Nephron (organoid): ENCODE measurements at regions not wholly inside any gene's neighbourhood (a gene's known extent, or its start where the extent isn't known, plus 50 kb on each side); places are given as distances from the start of the nearest gene placed in this dataset.

ENCODE experiments used
- H3K27ac Mint-ChIP-seq, 3 experiments: 2 replicates each; pipeline ENCODE4 v1.8.0; 2020; ENCODE audit warnings: mixed read lengths in 3 of 3, mild to moderate bottlenecking in 2 of 3, moderate library complexity in 1 of 3
- H3K27me3 Mint-ChIP-seq: 2 replicates; pipeline ENCODE4 v1.8.0; 2021; ENCODE audit warnings: low read depth, mild to moderate bottlenecking, moderate library complexity, mixed read lengths
- H3K36me3 Mint-ChIP-seq: 2 replicates; pipeline ENCODE4 v1.8.0; 2020; ENCODE audit warnings: low read depth, mixed read lengths
- H3K4me1 Mint-ChIP-seq: 2 replicates; pipeline ENCODE4 v1.8.0; 2020; ENCODE audit warnings: mixed read lengths
- H3K4me3 Mint-ChIP-seq, 3 experiments: 2 replicates each; pipeline ENCODE4 v1.8.0; 2020; ENCODE audit warnings: mild to moderate bottlenecking in 3 of 3, mixed read lengths in 3 of 3, moderate library complexity in 2 of 3
- H3K9me3 Mint-ChIP-seq: 2 replicates; pipeline ENCODE4 v1.8.0; 2020; ENCODE audit warnings: mixed read lengths
- CTCF ChIP-seq, 3 experiments: fragments of 200-600 bp; sonication (generic); IDR thresholded peaks; one replicate each; pipeline ENCODE4 v1.5.0; 2021; ENCODE audit warnings: antibody characterized with exemption in 3 of 3; ENCODE audit not compliant: unreplicated experiment in 3 of 3

GRCh38 chr9:105968811-105969466 lies 274.6 kb downstream of the TMEM38B start:
- Mint-ChIP-seq H3K9me3 (no peaks in the 10 kb centered on the region), H3K36me3 (no peaks in the 10 kb centered on the region), H3K4me1 (peaks cover 47% of the 10 kb centered on the region), H3K4me3 (no peak overlapping the region), H3K27ac (peak overlapping the region in 1 of 3 experiments; percentile 64), H3K27me3 (no peaks in the 10 kb centered on the region)
- no peak for TF ChIP-seq CTCF (IDR thresholded peaks at IDR 0.05; ENCODE audit: unreplicated experiment in 3 of 3)

- no peak for TF ChIP-seq CTCF (IDR thresholded peaks at IDR 0.05; ENCODE audit: unreplicated experiment in 3 of 3)
- peaks cover 52% of the 10 kb centered on the region for H3K4me1 Mint-ChIP-seq
- H3K36me3 Mint-ChIP-seq = no peaks in the 10 kb centered on the region
- H3K4me3 Mint-ChIP-seq = no peak overlapping the region
- H3K27me3 Mint-ChIP-seq = no peaks in the 10 kb centered on the region
- no peaks in the 10 kb centered on the region for H3K9me3 Mint-ChIP-seq
- peak overlapping the region in 2 of 3 experiments; percentile 32 to 64 for H3K27ac Mint-ChIP-seq
Observed at GRCh38 chr9:105969636-105970035, 275.3 kb downstream of the TMEM38B start.

GRCh38 chr9:105971986-105972385 lies 277.6 kb downstream of the TMEM38B start:
- H3K9me3 Mint-ChIP-seq = no peaks in the 10 kb centered on the region
- H3K27me3 Mint-ChIP-seq = peaks cover 4% of the 10 kb centered on the region
- H3K27ac Mint-ChIP-seq = peak overlapping the region in 2 of 3 experiments; percentile 54 to 61
- H3K4me1 Mint-ChIP-seq = peaks cover 68% of the 10 kb centered on the region
- no peak overlapping the region for H3K4me3 Mint-ChIP-seq
- TF ChIP-seq CTCF (IDR thresholded peaks at IDR 0.05; ENCODE audit: unreplicated experiment in 3 of 3) = no peak
- no peaks in the 10 kb centered on the region for H3K36me3 Mint-ChIP-seq

- no peaks in the 10 kb centered on the region for H3K9me3 Mint-ChIP-seq
- H3K27ac Mint-ChIP-seq = peak overlapping the region in 2 of 3 experiments; percentile 54 to 61
- H3K4me3 Mint-ChIP-seq = no peak overlapping the region
- H3K36me3 Mint-ChIP-seq = no peaks in the 10 kb centered on the region
- no peak for TF ChIP-seq CTCF (IDR thresholded peaks at IDR 0.05; ENCODE audit: unreplicated experiment in 3 of 3)
- H3K27me3 Mint-ChIP-seq = peaks cover 4% of the 10 kb centered on the region
- peaks cover 69% of the 10 kb centered on the region for H3K4me1 Mint-ChIP-seq
Observed at GRCh38 chr9:105972466-105973204, 278.3 kb downstream of the TMEM38B start.

- Mint-ChIP-seq H3K27ac (peak overlapping the region; percentile 38 to 89 (median 61)), H3K4me3 (no peak overlapping the region), H3K27me3 (peaks cover 4% of the 10 kb centered on the region), H3K9me3 (no peaks in the 10 kb centered on the region), H3K4me1 (peaks cover 78% of the 10 kb centered on the region), H3K36me3 (no peaks in the 10 kb centered on the region)
- TF ChIP-seq CTCF (IDR thresholded peaks at IDR 0.05; ENCODE audit: unreplicated experiment in 3 of 3) = no peak
Observed at GRCh38 chr9:105973951-105974351, 279.6 kb downstream of the TMEM38B start.
